ENCODE measurements at regions not wholly inside any gene's neighbourhood (a gene's known extent, or its start where the extent isn't known, plus 50 kb on each side); places are given as distances from the start of the nearest gene placed in this dataset.

DNA sequence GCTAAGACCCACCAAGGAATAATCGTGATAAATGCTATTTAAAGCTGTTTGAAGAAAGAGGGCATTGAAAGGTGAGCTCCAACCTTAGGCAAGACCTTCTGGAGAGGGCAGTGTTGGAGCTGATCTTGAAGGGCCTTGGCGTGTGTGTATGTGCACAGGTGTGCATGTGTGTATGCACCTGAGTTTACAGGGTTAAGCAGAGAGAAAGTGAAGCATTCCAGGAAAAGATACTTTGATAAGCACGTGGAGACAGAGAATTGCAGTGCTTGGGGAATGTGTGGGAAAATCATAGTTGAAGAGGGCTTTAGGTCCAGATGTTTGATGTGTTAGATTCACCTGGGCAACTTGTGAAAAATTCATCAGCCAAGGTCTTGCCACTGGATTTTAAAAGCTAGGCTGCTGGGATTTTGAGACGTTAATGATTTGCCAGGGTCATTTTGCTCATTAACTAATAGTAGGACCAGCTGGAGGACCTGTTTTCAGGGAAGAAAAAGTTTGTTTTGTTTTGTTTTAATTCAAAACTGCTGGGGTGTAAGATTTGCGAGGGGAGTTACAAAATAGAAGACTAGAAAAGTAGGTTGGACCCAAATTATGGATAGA lies 78.3 kb upstream of the ANKRD55 start:
- no peak for TF ChIP-seq CTCF (IDR thresholded peaks at IDR 0.05; ENCODE audit: poor library complexity, severe bottlenecking)
- TF ChIP-seq RAD21 (conservative IDR thresholded peaks at IDR 0.05): no peak
- TF ChIP-seq POLR2AphosphoS5 (IDR thresholded peaks at IDR 0.05): no peak
- no peak for TF ChIP-seq EP300 (conservative IDR thresholded peaks at IDR 0.05; ENCODE audit: poor library complexity, severe bottlenecking)
- no peak for TF ChIP-seq EZH2 (IDR thresholded peaks at IDR 0.05; ENCODE audit: borderline replicate concordance, insufficient read depth, low read length, poor library complexity, severe bottlenecking)
- no peak for TF ChIP-seq TAF1 (IDR thresholded peaks at IDR 0.05; ENCODE audit: low read depth)
- TF ChIP-seq MXI1 (conservative IDR thresholded peaks at IDR 0.05; ENCODE audit: poor library complexity, severe bottlenecking): no peak
